ENCODE measurements at regions not wholly inside any gene's neighbourhood (a gene's known extent, or its start where the extent isn't known, plus 50 kb on each side); places are given as distances from the start of the nearest gene placed in this dataset.
"Not testable (repeated sequence)": the region's sequence is repeated elsewhere in the genome, so short reads cannot be mapped to it uniquely, and the experiment has no call there.

GRCh38 chr6:119764927-119765681 is 415.5 kb upstream of the MAN1A1 start:
- Histone ChIP-seq H3K9me3 (no peaks in the 10 kb centered on the region), H3K27ac (no peak overlapping the region), H3K4me1 (no peaks in the 10 kb centered on the region), H3K36me3 (no peaks in the 10 kb centered on the region), H3K27me3 (no peaks in the 10 kb centered on the region), H3K4me3 (no peak overlapping the region)
- intact Hi-C loops (cut with DNase I) = no loop called here
- ATAC-seq = no peak
- no peak for FAIRE-seq
- 89 to 94% methylated on average over 7 of the region's 7 CpGs for WGBS, 2 donors
- no peak for DNase-seq
- TF ChIP-seq CTCF (IDR thresholded peaks at IDR 0.05) = no peak

- DNase-seq (no peak), ATAC-seq (no peak), FAIRE-seq (no peak)
- no peak overlapping the region for H3K27ac ChIP-seq
- 53 to 61% methylated on average over 1 of the region's 1 CpG for WGBS, 2 donors
- no peaks in the 10 kb centered on the region for H3K4me1 ChIP-seq
- intact Hi-C loops (cut with DNase I) = no loop called here
- no peak overlapping the region for H3K4me3 ChIP-seq
- TF ChIP-seq CTCF (IDR thresholded peaks at IDR 0.05) = no peak
- H3K36me3 ChIP-seq = no peaks in the 10 kb centered on the region
- H3K27me3 ChIP-seq = no peaks in the 10 kb centered on the region
- H3K9me3 ChIP-seq = no peaks in the 10 kb centered on the region
Measured at GRCh38 chr6:119760046-119760445, 410.5 kb upstream of the MAN1A1 start.

- no peak for ATAC-seq
- no peak for FAIRE-seq
- no peaks in the 10 kb centered on the region for H3K9me3 ChIP-seq
Measured at GRCh38 chr6:119758385-119758784, 408.8 kb upstream of the MAN1A1 start.

GRCh38 chr6:119757467-119757866 is 407.9 kb upstream of the MAN1A1 start:
- no peaks in the 10 kb centered on the region for H3K27me3 ChIP-seq
- H3K4me3 ChIP-seq = no peak overlapping the region
- H3K27ac ChIP-seq = no peak overlapping the region
- no peaks in the 10 kb centered on the region for H3K9me3 ChIP-seq
- no peaks in the 10 kb centered on the region for H3K4me1 ChIP-seq
- DNase-seq = no peak
- no peak for TF ChIP-seq CTCF (IDR thresholded peaks at IDR 0.05)
- no peak for ATAC-seq
- no peaks in the 10 kb centered on the region for H3K36me3 ChIP-seq
- 84 to 85% methylated on average over 2 of the region's 2 CpGs for WGBS, 2 donors
- no peak for FAIRE-seq
- intact Hi-C loops (cut with DNase I) = no loop called here

More at GRCh38 chr6:119758385-119758784, 408.8 kb upstream of the MAN1A1 start:
- Histone ChIP-seq H3K27me3 (no peaks in the 10 kb centered on the region), H3K27ac (no peak overlapping the region), H3K36me3 (no peaks in the 10 kb centered on the region), H3K4me1 (no peaks in the 10 kb centered on the region), H3K4me3 (no peak overlapping the region)
- TF ChIP-seq CTCF (IDR thresholded peaks at IDR 0.05) = no peak
- intact Hi-C loops (cut with DNase I) = no loop called here
- 79 to 81% methylated on average over 3 of the region's 3 CpGs for WGBS, 2 donors
- no peak for DNase-seq

GRCh38 chr6:119749335-119749734 is 399.8 kb upstream of the MAN1A1 start:
- Histone ChIP-seq H3K27ac (no peak overlapping the region), H3K4me1 (no peaks in the 10 kb centered on the region), H3K4me3 (no peak overlapping the region), H3K9me3 (no peaks in the 10 kb centered on the region), H3K36me3 (no peaks in the 10 kb centered on the region), H3K27me3 (no peaks in the 10 kb centered on the region)
- TF ChIP-seq CTCF (IDR thresholded peaks at IDR 0.05) = no peak
- DNase-seq (no peak), ATAC-seq (no peak), FAIRE-seq (no peak)
- 79 to 91% methylated on average over 4 of the region's 4 CpGs for WGBS, 2 donors
- intact Hi-C loops (cut with DNase I) = no loop called here

GRCh38 chr6:119748535-119748934 is 399.0 kb upstream of the MAN1A1 start:
- DNase-seq; intact Hi-C loops (cut with DNase I); H3K4me3 ChIP-seq; FAIRE-seq; H3K36me3 ChIP-seq; ATAC-seq; H3K4me1 ChIP-seq; H3K9me3 ChIP-seq; H3K27ac ChIP-seq; H3K27me3 ChIP-seq: not testable (repeated sequence)
- WGBS, 2 donors = 88% methylated on average over 3 of the region's 3 CpGs
